Testis (tissue), 2 donors: ENCODE measurements at regions not wholly inside any gene's neighbourhood (a gene's known extent, or its start where the extent isn't known, plus 50 kb on each side); places are given as distances from the start of the nearest gene placed in this dataset.

Source experiments
- CTCF ChIP-seq, 3 experiments: fragments of 450-650 bp in 2 of 3; fragments of 200-600 bp in 1 of 3; sonication (generic) in 1 of 3; IDR thresholded peaks; one replicate each; pipeline ENCODE4 v1.5.1; 2016 to 2019; ENCODE audit warnings: antibody characterized with exemption in 3 of 3, mild to moderate bottlenecking in 2 of 3, moderate library complexity in 1 of 3
- POLR2A ChIP-seq: fragments of 450-650 bp; IDR thresholded peaks from one replicate; pipeline ENCODE4 v1.6.1; 2017; ENCODE audit warnings: antibody characterized with exemption, mild to moderate bottlenecking, moderate library complexity

GRCh38 chr12:125198652-125199051, 133.4 kb downstream of the AACS start:
- no peak for TF ChIP-seq CTCF (IDR thresholded peaks at IDR 0.05)
- TF ChIP-seq POLR2A, result no peak
